Ovary (tissue), 7 donors: ENCODE measurements at regions not wholly inside any gene's neighbourhood (a gene's known extent, or its start where the extent isn't known, plus 50 kb on each side); places are given as distances from the start of the nearest gene placed in this dataset.

ENCODE experiments used
- DNase-seq, 5 donors: peaks; one replicate each; pipeline ENCODE4 v3.0.0-alpha.2; 2019 to 2020
- H3K27ac ChIP-seq, 2 donors: fragments of 200-600 bp; one replicate each; pipeline versions ENCODE4 v1.5.1 to v1.8.0; 2019 to 2022
- H3K27me3 ChIP-seq: fragments of 200-600 bp; one replicate; pipeline ENCODE4 v1.8.0; 2022
- H3K36me3 ChIP-seq: fragments of 200-600 bp; sonication (generic); one replicate; pipeline ENCODE4 v1.5.1; 2019
- H3K4me1 ChIP-seq: one replicate; pipeline ENCODE4 v1.8.1; 2013; ENCODE audit warnings: mild to moderate bottlenecking, moderate library complexity; ENCODE audit not compliant: insufficient read depth
- H3K4me3 ChIP-seq: fragments of 200-600 bp; sonication (generic); one replicate; pipeline ENCODE4 v1.5.1; 2017
- H3K9me3 ChIP-seq, 2 donors: fragments of 200-600 bp in 1 of 2; sonication (generic) in 1 of 2; one replicate each; pipeline versions ENCODE4 v1.5.1 to v1.8.1; 2013 to 2019; ENCODE audit warnings: mild to moderate bottlenecking in 1 of 2, moderate library complexity in 1 of 2
- EP300 ChIP-seq: sonication (generic); formaldehyde crosslinking; IDR thresholded peaks from one replicate; pipeline ENCODE4 v1.6.1; 2017; ENCODE audit warnings: antibody characterized with exemption
- POLR2A ChIP-seq: fragments of 450-650 bp; IDR thresholded peaks from one replicate; pipeline ENCODE4 v1.6.1; 2017; ENCODE audit warnings: antibody characterized with exemption, mild to moderate bottlenecking, moderate library complexity
- WGBS, 3 donors: extraction: QIAGEN DNeasy Blood & Tissue Kit in 1 of 3; methylation state at CpG; one replicate each; pipeline versions ENCODE4 v1.1.5 to v1.1.7; 2013 to 2017; 5-methylcytosine and 5-hydroxymethylcytosine counted together
- intact Hi-C, 4 donors: fragments of 100-400 bp; cut with DNase I; formaldehyde crosslinking; loops; one replicate each; pipeline versions ENCODE4 v1.11.0 to v1.15.1; 2022 to 2023
- TF ChIP-seq, protein P1 (sequence below), 3 donors: fragments of 450-650 bp in 2 of 3; fragments of 200-600 bp in 1 of 3; IDR thresholded peaks; one replicate each; pipeline versions ENCODE4 v1.5.1 to v1.8.0; 2016 to 2022; ENCODE audit warnings: antibody characterized with exemption in 3 of 3, mild to moderate bottlenecking in 1 of 3
- donor health status: DM: no; HTN: no; CAD: no; lungs with moderate emphysema.
- donor health status: DM: no; HTN: no; CAD: no.
- donor health status: Bipolar disorder and iron deficiency.
- donor health status: DM: no; HTN: no; CAD: no.
- donor health status: DM: yes; HTN: yes; CAD: no.

DNA sequence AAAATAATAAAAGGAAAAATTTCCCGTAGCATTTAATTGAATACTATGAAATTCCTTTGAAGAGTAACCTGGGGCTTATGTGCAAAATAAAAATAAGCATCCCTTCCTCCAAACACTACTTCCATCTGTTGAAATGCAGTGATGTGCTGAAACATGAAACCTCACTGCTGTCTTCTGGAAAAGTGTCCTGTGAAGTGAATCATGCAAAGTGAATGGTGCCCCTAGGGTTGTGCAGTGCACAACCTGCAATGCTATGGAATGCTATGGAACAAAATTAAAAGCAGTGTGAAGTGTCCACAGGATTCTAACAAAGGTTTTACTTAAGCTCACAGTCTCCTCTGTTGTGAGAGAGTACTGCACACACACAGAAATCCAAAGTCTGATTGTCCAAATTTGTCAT, 480.9 kb downstream of the ETV1 start:
- intact Hi-C loops = loop anchor here in 1 of 4 donors (5.0 kb wide), 1 partner anchor 1111 kb away; no protein-coding TSS in a partner anchor
- Histone ChIP-seq H3K4me3 (no peak overlapping the region), H3K9me3 (no peaks in the 10 kb centered on the region), H3K36me3 (no peaks in the 10 kb centered on the region), H3K4me1 (no peaks in the 10 kb centered on the region), H3K27ac (no peak overlapping the region), H3K27me3 (no peaks in the 10 kb centered on the region)
- no peak for DNase-seq
- WGBS, 3 donors = 11 to 32% (median 21%) methylated on average over 1 of the region's 1 CpG
- no peak for TF ChIP-seq POLR2A
- TF ChIP-seq, protein P1, sequence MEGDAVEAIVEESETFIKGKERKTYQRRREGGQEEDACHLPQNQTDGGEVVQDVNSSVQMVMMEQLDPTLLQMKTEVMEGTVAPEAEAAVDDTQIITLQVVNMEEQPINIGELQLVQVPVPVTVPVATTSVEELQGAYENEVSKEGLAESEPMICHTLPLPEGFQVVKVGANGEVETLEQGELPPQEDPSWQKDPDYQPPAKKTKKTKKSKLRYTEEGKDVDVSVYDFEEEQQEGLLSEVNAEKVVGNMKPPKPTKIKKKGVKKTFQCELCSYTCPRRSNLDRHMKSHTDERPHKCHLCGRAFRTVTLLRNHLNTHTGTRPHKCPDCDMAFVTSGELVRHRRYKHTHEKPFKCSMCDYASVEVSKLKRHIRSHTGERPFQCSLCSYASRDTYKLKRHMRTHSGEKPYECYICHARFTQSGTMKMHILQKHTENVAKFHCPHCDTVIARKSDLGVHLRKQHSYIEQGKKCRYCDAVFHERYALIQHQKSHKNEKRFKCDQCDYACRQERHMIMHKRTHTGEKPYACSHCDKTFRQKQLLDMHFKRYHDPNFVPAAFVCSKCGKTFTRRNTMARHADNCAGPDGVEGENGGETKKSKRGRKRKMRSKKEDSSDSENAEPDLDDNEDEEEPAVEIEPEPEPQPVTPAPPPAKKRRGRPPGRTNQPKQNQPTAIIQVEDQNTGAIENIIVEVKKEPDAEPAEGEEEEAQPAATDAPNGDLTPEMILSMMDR (IDR thresholded peaks at IDR 0.05) = no peak
- TF ChIP-seq EP300 = no peak

- Histone ChIP-seq H3K4me1 (no peaks in the 10 kb centered on the region), H3K27me3 (no peaks in the 10 kb centered on the region), H3K9me3 (no peaks in the 10 kb centered on the region), H3K4me3 (no peak overlapping the region), H3K36me3 (no peaks in the 10 kb centered on the region), H3K27ac (no peak overlapping the region)
- WGBS, 3 donors = 77 to 100% (median 79%) methylated on average over 1 of the region's 1 CpG
- intact Hi-C loops = no loop called here
- DNase-seq = no peak
- no peak for TF ChIP-seq EP300
- no peak for TF ChIP-seq POLR2A
- TF ChIP-seq, protein P1 (IDR thresholded peaks at IDR 0.05) = no peak
Observed at GRCh38 chr7:13518738-13519137, 470.7 kb downstream of the ETV1 start.

- no peaks in the 10 kb centered on the region for H3K36me3 ChIP-seq
- TF ChIP-seq EP300 (no peak), POLR2A (no peak)
- TF ChIP-seq, protein P1 (IDR thresholded peaks at IDR 0.05) = no peak
- intact Hi-C loops = loop anchor here in 1 of 4 donors (5.0 kb wide), 1 partner anchor 353 kb away; no protein-coding TSS in a partner anchor
Observed at GRCh38 chr7:13524076-13524475, 465.4 kb downstream of the ETV1 start.

GRCh38 chr7:13532028-13532753, 457.3 kb downstream of the ETV1 start:
- no peak overlapping the region for H3K27ac ChIP-seq
- H3K4me3 ChIP-seq = no peak overlapping the region
- TF ChIP-seq, protein P1 (IDR thresholded peaks at IDR 0.05) = no peak
- TF ChIP-seq POLR2A = no peak
- no peak for TF ChIP-seq EP300
- H3K9me3 ChIP-seq = no peaks in the 10 kb centered on the region
- intact Hi-C loops = no loop called here
- H3K27me3 ChIP-seq = no peaks in the 10 kb centered on the region
- no peak for DNase-seq
- no peaks in the 10 kb centered on the region for H3K4me1 ChIP-seq
- no peaks in the 10 kb centered on the region for H3K36me3 ChIP-seq
- WGBS, 3 donors = 61 to 66% (median 63%) methylated on average over 5 of the region's 5 CpGs

More at GRCh38 chr7:13524076-13524475, 465.4 kb downstream of the ETV1 start:
- no peak overlapping the region for H3K27ac ChIP-seq
- H3K4me1 ChIP-seq = no peaks in the 10 kb centered on the region
- H3K4me3 ChIP-seq = no peak overlapping the region
- DNase-seq = no peak
- no peaks in the 10 kb centered on the region for H3K9me3 ChIP-seq
- no peaks in the 10 kb centered on the region for H3K27me3 ChIP-seq
